HCT116 (cell line): ENCODE measurements at regions not wholly inside any gene's neighbourhood (a gene's known extent, or its start where the extent isn't known, plus 50 kb on each side); places are given as distances from the start of the nearest gene placed in this dataset.

ENCODE experiments used
- EZH2 ChIP-seq: fragments of 200-600 bp; sonication (generic); IDR thresholded peaks from 2 replicates; pipeline ENCODE4 v1.6.1; 2017; ENCODE audit warnings: antibody characterized with exemption, mixed run types
- EZH2phosphoT487 ChIP-seq: fragments of 200-600 bp; IDR thresholded peaks from 2 replicates; pipeline ENCODE4 v1.6.1; 2018; ENCODE audit warnings: antibody characterized with exemption, borderline replicate concordance
- POLR2AphosphoS5 ChIP-seq: IDR thresholded peaks from 2 replicates; pipeline ENCODE4 v1.6.1; 2011; ENCODE audit warnings: mild to moderate bottlenecking, low read depth, low read length, moderate library complexity
- SRF ChIP-seq: IDR thresholded peaks from 2 replicates; pipeline ENCODE4 v1.6.1; 2012; ENCODE audit warnings: low read depth
- YY1 ChIP-seq: IDR thresholded peaks from 2 replicates; pipeline ENCODE4 v1.6.1; 2011; ENCODE audit warnings: low read length, low read depth, moderate library complexity, mild to moderate bottlenecking; ENCODE audit not compliant: insufficient replicate concordance; ENCODE audit errors: extremely low read depth
- ZBTB33 ChIP-seq: IDR thresholded peaks from 2 replicates; pipeline ENCODE4 v1.6.1; 2011; ENCODE audit warnings: mild to moderate bottlenecking, low read length, moderate library complexity; ENCODE audit not compliant: insufficient replicate concordance; ENCODE audit errors: extremely low read depth
- ZNF274 ChIP-seq: fragments of 200-500 bp; sonication (Bioruptor generic); IDR thresholded peaks from 2 replicates; pipeline ENCODE4 v1.6.1; 2014; ENCODE audit warnings: mild to moderate bottlenecking, low read depth, low read length, inconsistent platforms
- TF ChIP-seq, protein P1 (sequence below), 3 experiments: fragments of 200-600 bp in 1 of 3; sonication (generic) in 1 of 3; IDR thresholded peaks in 2 of 3; conservative IDR thresholded peaks in 1 of 3; 2 replicates each; pipeline ENCODE4 v1.5.1; 2012 to 2017; ENCODE audit warnings: low read depth in 2 of 3, low read length in 2 of 3, antibody characterized with exemption in 1 of 3, borderline replicate concordance in 1 of 3, control low read depth in 1 of 3, mild to moderate bottlenecking in 1 of 3, mixed read lengths in 1 of 3, mixed run types in 1 of 3, moderate library complexity in 1 of 3; ENCODE audit not compliant: insufficient read depth in 1 of 3
- TF ChIP-seq, protein P2 (sequence below): IDR thresholded peaks from 2 replicates; pipeline ENCODE4 v1.6.1; 2012; ENCODE audit warnings: low read depth
- TF ChIP-seq, protein P3 (sequence below): IDR thresholded peaks from 2 replicates; pipeline ENCODE4 v1.6.1; 2012

DNA sequence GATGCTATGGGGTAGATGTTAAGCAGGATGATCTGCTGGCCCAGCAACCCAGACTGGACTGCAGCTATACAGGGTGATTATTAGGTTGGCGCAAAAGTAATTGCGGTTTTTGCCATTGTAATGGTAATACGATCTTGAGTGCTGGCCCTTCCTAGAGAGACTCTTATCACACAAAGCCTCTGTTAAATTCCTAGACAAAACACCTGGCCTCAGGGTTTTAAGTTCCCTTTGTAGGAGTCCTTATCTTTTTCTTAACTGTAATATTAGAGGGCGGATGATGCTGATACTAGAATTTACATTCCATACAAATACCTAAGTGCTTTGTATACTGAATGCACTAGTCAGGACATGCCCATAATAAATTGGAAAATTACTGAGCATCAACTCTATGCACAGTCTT, 222.2 kb downstream of the NDUFS4 start:
- TF ChIP-seq SRF (no peak), EZH2phosphoT487 (no peak), EZH2 (no peak), ZBTB33 (no peak), YY1 (no peak), ZNF274 (no peak), POLR2AphosphoS5 (no peak)
- TF ChIP-seq, protein P1, sequence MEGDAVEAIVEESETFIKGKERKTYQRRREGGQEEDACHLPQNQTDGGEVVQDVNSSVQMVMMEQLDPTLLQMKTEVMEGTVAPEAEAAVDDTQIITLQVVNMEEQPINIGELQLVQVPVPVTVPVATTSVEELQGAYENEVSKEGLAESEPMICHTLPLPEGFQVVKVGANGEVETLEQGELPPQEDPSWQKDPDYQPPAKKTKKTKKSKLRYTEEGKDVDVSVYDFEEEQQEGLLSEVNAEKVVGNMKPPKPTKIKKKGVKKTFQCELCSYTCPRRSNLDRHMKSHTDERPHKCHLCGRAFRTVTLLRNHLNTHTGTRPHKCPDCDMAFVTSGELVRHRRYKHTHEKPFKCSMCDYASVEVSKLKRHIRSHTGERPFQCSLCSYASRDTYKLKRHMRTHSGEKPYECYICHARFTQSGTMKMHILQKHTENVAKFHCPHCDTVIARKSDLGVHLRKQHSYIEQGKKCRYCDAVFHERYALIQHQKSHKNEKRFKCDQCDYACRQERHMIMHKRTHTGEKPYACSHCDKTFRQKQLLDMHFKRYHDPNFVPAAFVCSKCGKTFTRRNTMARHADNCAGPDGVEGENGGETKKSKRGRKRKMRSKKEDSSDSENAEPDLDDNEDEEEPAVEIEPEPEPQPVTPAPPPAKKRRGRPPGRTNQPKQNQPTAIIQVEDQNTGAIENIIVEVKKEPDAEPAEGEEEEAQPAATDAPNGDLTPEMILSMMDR (IDR thresholded peaks at IDR 0.05 in 2 of 3, conservative IDR thresholded peaks at IDR 0.05 in 1 of 3; ENCODE audit: borderline replicate concordance in 1 of 3, insufficient read depth in 1 of 3, low read depth in 2 of 3, low read length in 2 of 3), result no peak
- TF ChIP-seq, protein P2, sequence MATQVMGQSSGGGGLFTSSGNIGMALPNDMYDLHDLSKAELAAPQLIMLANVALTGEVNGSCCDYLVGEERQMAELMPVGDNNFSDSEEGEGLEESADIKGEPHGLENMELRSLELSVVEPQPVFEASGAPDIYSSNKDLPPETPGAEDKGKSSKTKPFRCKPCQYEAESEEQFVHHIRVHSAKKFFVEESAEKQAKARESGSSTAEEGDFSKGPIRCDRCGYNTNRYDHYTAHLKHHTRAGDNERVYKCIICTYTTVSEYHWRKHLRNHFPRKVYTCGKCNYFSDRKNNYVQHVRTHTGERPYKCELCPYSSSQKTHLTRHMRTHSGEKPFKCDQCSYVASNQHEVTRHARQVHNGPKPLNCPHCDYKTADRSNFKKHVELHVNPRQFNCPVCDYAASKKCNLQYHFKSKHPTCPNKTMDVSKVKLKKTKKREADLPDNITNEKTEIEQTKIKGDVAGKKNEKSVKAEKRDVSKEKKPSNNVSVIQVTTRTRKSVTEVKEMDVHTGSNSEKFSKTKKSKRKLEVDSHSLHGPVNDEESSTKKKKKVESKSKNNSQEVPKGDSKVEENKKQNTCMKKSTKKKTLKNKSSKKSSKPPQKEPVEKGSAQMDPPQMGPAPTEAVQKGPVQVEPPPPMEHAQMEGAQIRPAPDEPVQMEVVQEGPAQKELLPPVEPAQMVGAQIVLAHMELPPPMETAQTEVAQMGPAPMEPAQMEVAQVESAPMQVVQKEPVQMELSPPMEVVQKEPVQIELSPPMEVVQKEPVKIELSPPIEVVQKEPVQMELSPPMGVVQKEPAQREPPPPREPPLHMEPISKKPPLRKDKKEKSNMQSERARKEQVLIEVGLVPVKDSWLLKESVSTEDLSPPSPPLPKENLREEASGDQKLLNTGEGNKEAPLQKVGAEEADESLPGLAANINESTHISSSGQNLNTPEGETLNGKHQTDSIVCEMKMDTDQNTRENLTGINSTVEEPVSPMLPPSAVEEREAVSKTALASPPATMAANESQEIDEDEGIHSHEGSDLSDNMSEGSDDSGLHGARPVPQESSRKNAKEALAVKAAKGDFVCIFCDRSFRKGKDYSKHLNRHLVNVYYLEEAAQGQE, result no peak
- TF ChIP-seq, protein P3, sequence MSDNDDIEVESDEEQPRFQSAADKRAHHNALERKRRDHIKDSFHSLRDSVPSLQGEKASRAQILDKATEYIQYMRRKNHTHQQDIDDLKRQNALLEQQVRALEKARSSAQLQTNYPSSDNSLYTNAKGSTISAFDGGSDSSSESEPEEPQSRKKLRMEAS, result no peak
